H9 (cell line): ENCODE measurements at regions not wholly inside any gene's neighbourhood (a gene's known extent, or its start where the extent isn't known, plus 50 kb on each side); places are given as distances from the start of the nearest gene placed in this dataset.

Experiments used
- DNase-seq: peaks from one replicate; pipeline ENCODE4 v3.0.0-alpha.2; 2017
- H2AFZ ChIP-seq: one replicate; pipeline ENCODE4 v1.6.1; 2013; ENCODE audit warnings: mild to moderate bottlenecking, low read length, control low read depth, moderate library complexity
- H2AK5ac ChIP-seq: 2 replicates; pipeline ENCODE4 v1.6.1; 2013; ENCODE audit warnings: low read length, control low read depth, mixed read lengths; ENCODE audit not compliant: insufficient read length
- H2BK120ac ChIP-seq: one replicate; pipeline ENCODE4 v1.6.1; 2013; ENCODE audit warnings: low read depth, mild to moderate bottlenecking, low read length, control low read depth, inconsistent platforms; ENCODE audit not compliant: poor library complexity, severe bottlenecking
- H2BK12ac ChIP-seq: 2 replicates; pipeline ENCODE4 v1.6.1; 2013; ENCODE audit warnings: low read length, control low read depth, mixed read lengths, low read depth; ENCODE audit not compliant: insufficient read length
- H2BK15ac ChIP-seq: 2 replicates; pipeline ENCODE4 v1.6.1; 2013; ENCODE audit warnings: low read depth, low read length, control low read depth
- H2BK20ac ChIP-seq: one replicate; pipeline ENCODE4 v1.6.1; 2013; ENCODE audit warnings: low read depth, mild to moderate bottlenecking, low read length, control low read depth, inconsistent platforms; ENCODE audit not compliant: poor library complexity, severe bottlenecking
- H2BK5ac ChIP-seq: 2 replicates; pipeline ENCODE4 v1.6.1; 2013; ENCODE audit warnings: low read length, control low read depth, mixed read lengths; ENCODE audit not compliant: insufficient read length
- H3K14ac ChIP-seq: 2 replicates; pipeline ENCODE4 v1.6.1; 2013; ENCODE audit warnings: low read length, control low read depth; ENCODE audit not compliant: insufficient read depth
- H3K18ac ChIP-seq: 2 replicates; pipeline ENCODE4 v1.6.1; 2013; ENCODE audit warnings: low read depth, mild to moderate bottlenecking, mixed read lengths, low read length, control low read depth; ENCODE audit not compliant: insufficient read length
- H3K23ac ChIP-seq: 2 replicates; pipeline ENCODE4 v1.6.1; 2013; ENCODE audit warnings: low read length, control low read depth, mixed read lengths, low read depth; ENCODE audit not compliant: insufficient read length
- H3K23me2 ChIP-seq: 2 replicates; pipeline ENCODE4 v1.6.1; 2013; ENCODE audit warnings: low read depth, mild to moderate bottlenecking, mixed read lengths, low read length, control low read depth; ENCODE audit not compliant: insufficient read length, poor library complexity, severe bottlenecking
- H3K27ac ChIP-seq: 2 replicates; pipeline ENCODE4 v1.5.1; 2013; ENCODE audit warnings: low read length, control low read depth, mixed read lengths, low read depth; ENCODE audit not compliant: insufficient read length
- H3K27me3 ChIP-seq: 2 replicates; pipeline ENCODE4 v1.6.1; 2013; ENCODE audit warnings: low read length, control low read depth, inconsistent platforms; ENCODE audit not compliant: insufficient read depth
- H3K4ac ChIP-seq: 2 replicates; pipeline ENCODE4 v1.6.1; 2013; ENCODE audit warnings: low read depth, mild to moderate bottlenecking, control low read depth, inconsistent platforms, low read length, moderate library complexity
- H3K4me1 ChIP-seq: 2 replicates; pipeline ENCODE4 v1.6.1; 2013; ENCODE audit warnings: low read length, control low read depth, inconsistent platforms; ENCODE audit not compliant: insufficient read depth
- H3K4me2 ChIP-seq: 2 replicates; pipeline ENCODE4 v1.6.1; 2013; ENCODE audit warnings: low read length, control low read depth, mixed read lengths; ENCODE audit not compliant: insufficient read length, insufficient read depth
- H3K56ac ChIP-seq: 2 replicates; pipeline ENCODE4 v1.6.1; 2013; ENCODE audit warnings: low read depth, mild to moderate bottlenecking, mixed read lengths, low read length, control low read depth; ENCODE audit not compliant: insufficient read length
- H3K79me1 ChIP-seq: 2 replicates; pipeline ENCODE4 v1.6.1; 2013; ENCODE audit warnings: low read depth, mild to moderate bottlenecking, moderate library complexity, low read length, control low read depth, inconsistent platforms; ENCODE audit not compliant: insufficient read depth, poor library complexity, severe bottlenecking
- H3K79me2 ChIP-seq: 2 replicates; pipeline ENCODE4 v1.6.1; 2013; ENCODE audit warnings: low read length, control low read depth, inconsistent platforms; ENCODE audit not compliant: insufficient read depth
- H3K9ac ChIP-seq: 2 replicates; pipeline ENCODE4 v1.6.1; 2013; ENCODE audit warnings: low read length, control low read depth, mixed read lengths; ENCODE audit not compliant: insufficient read length; ENCODE audit errors: extremely low read depth
- H3K9me3 ChIP-seq: one replicate; pipeline ENCODE4 v1.6.1; 2013; ENCODE audit warnings: low read depth, low read length, inconsistent platforms; ENCODE audit not compliant: control insufficient read depth
- H3T11ph ChIP-seq: one replicate; pipeline ENCODE4 v1.6.1; 2013; ENCODE audit warnings: mild to moderate bottlenecking, low read length, control low read depth, inconsistent platforms
- H4K20me1 ChIP-seq: one replicate; pipeline ENCODE4 v1.6.1; 2013; ENCODE audit not compliant: control insufficient read depth, insufficient read length, insufficient read depth
- H4K5ac ChIP-seq: 2 replicates; pipeline ENCODE4 v1.6.1; 2013; ENCODE audit warnings: low read depth, mild to moderate bottlenecking, mixed read lengths, low read length, control low read depth; ENCODE audit not compliant: insufficient read length
- H4K8ac ChIP-seq: replicated peaks from 2 replicates; pipeline ENCODE4 v1.6.1; 2013; ENCODE audit warnings: low read length, control low read depth, mixed read lengths, low read depth; ENCODE audit not compliant: insufficient read length
- H4K91ac ChIP-seq: 2 replicates; pipeline ENCODE4 v1.6.1; 2013; ENCODE audit warnings: low read depth, mild to moderate bottlenecking, moderate library complexity, mixed read lengths, low read length, control low read depth; ENCODE audit not compliant: insufficient read length
- H3K27ac Mint-ChIP-seq, 3 experiments: 2 replicates in 2 of 3; 3 replicates in 1 of 3; pipeline ENCODE4 v1.8.0; 2020 to 2021; ENCODE audit warnings: mixed read lengths in 3 of 3, mild to moderate bottlenecking in 1 of 3, moderate library complexity in 1 of 3
- H3K27me3 Mint-ChIP-seq: 2 replicates; pipeline ENCODE4 v1.8.0; 2021; ENCODE audit warnings: low read depth, mild to moderate bottlenecking, moderate library complexity, mixed read lengths
- H3K36me3 Mint-ChIP-seq, 3 experiments: 2 replicates in 2 of 3; 3 replicates in 1 of 3; pipeline ENCODE4 v1.8.0; 2020 to 2021; ENCODE audit warnings: low read depth in 3 of 3, mixed read lengths in 3 of 3; ENCODE audit not compliant: insufficient read depth in 1 of 3
- H3K4me1 Mint-ChIP-seq, 2 experiments: 2 replicates each; pipeline ENCODE4 v1.8.0; 2020; ENCODE audit warnings: mixed read lengths in 2 of 2
- H3K4me3 Mint-ChIP-seq, 2 experiments: 2 replicates in 1 of 2; 3 replicates in 1 of 2; pipeline ENCODE4 v1.8.0; 2020 to 2021; ENCODE audit warnings: mild to moderate bottlenecking in 2 of 2, mixed read lengths in 2 of 2, moderate library complexity in 1 of 2
- H3K9me3 Mint-ChIP-seq, 2 experiments: 2 replicates in 1 of 2; 3 replicates in 1 of 2; pipeline ENCODE4 v1.8.0; 2020; ENCODE audit warnings: mild to moderate bottlenecking in 2 of 2, mixed read lengths in 2 of 2, moderate library complexity in 1 of 2
- CTCF ChIP-seq: fragments of 200-600 bp; sonication (generic); conservative IDR thresholded peaks from 3 replicates; pipeline ENCODE4 v1.8.0; 2021; ENCODE audit warnings: antibody characterized with exemption, mild to moderate bottlenecking

- Histone ChIP-seq H3K9ac (no peak overlapping the region), H3K23me2 (no peaks in the 10 kb centered on the region)
Measured at GRCh38 chr4:96383349-96383748, 543.5 kb downstream of the PDHA2 start.

More at GRCh38 chr4:96383349-96383748, 543.5 kb downstream of the PDHA2 start:
- Histone ChIP-seq H3K23ac (no peak overlapping the region), H4K8ac (no peak overlapping the region), H2AFZ (no peak overlapping the region), H2BK15ac (no peak overlapping the region), H2AK5ac (no peak overlapping the region), H4K5ac (no peak overlapping the region), H3K9me3 (no peaks in the 10 kb centered on the region), H3K4ac (no peak overlapping the region), H3T11ph (no peak overlapping the region), H3K56ac (no peak overlapping the region), H2BK5ac (no peak overlapping the region), H2BK20ac (no peak overlapping the region), H3K4me1 (no peaks in the 10 kb centered on the region), H3K18ac (no peak overlapping the region), H3K27me3 (no peaks in the 10 kb centered on the region), H4K91ac (no peak overlapping the region), H2BK12ac (no peak overlapping the region), H3K4me2 (no peak overlapping the region), H3K79me2 (no peaks in the 10 kb centered on the region), H3K14ac (no peak overlapping the region), H3K27ac (no peak overlapping the region), H4K20me1 (no peaks in the 10 kb centered on the region), H3K79me1 (no peaks in the 10 kb centered on the region), H2BK120ac (no peak overlapping the region)
- no peak for TF ChIP-seq CTCF
- no peaks in the 10 kb centered on the region for H3K4me1 Mint-ChIP-seq
- H3K4me3 Mint-ChIP-seq: no peak overlapping the region
- no peaks in the 10 kb centered on the region for H3K27me3 Mint-ChIP-seq
- DNase-seq: no peak
- peaks cover 3 to 20% (median 4%) of the 10 kb centered on the region in 3 experiments for H3K36me3 Mint-ChIP-seq
- H3K9me3 Mint-ChIP-seq: peaks cover 14 to 21% of the 10 kb centered on the region in 2 experiments; a peak in 4 of 5 replicates
- H3K27ac Mint-ChIP-seq: no peak overlapping the region
